H1 (cell line): ENCODE measurements at regions not wholly inside any gene's neighbourhood (a gene's known extent, or its start where the extent isn't known, plus 50 kb on each side); places are given as distances from the start of the nearest gene placed in this dataset.
"Not testable (repeated sequence)": the region's sequence is repeated elsewhere in the genome, so short reads cannot be mapped to it uniquely, and the experiment has no call there.

Source experiments
- RXRA ChIP-seq: IDR thresholded peaks from 2 replicates; pipeline ENCODE4 v1.6.1; 2011; ENCODE audit warnings: low read depth, mild to moderate bottlenecking, low read length, moderate library complexity; ENCODE audit not compliant: insufficient read depth
- YY1 ChIP-seq: IDR thresholded peaks from 2 replicates; pipeline ENCODE4 v1.6.1; 2011; ENCODE audit warnings: low read depth, mild to moderate bottlenecking, low read length

- not testable (repeated sequence) for TF ChIP-seq YY1, RXRA
Observed at GRCh38 chr7:3159926-3160325, 116.3 kb upstream of the CARD11 start.
